Activated naive CD4-positive, alpha-beta T cell treated with anti-CD3 and anti-CD28 coated beads, Interleukin-2, amount 50 U/mL, for 16 hours (primary cell): ENCODE measurements at regions not wholly inside any gene's neighbourhood (a gene's known extent, or its start where the extent isn't known, plus 50 kb on each side); places are given as distances from the start of the nearest gene placed in this dataset.
"Not testable (repeated sequence)": the region's sequence is repeated elsewhere in the genome, so short reads cannot be mapped to it uniquely, and the experiment has no call there.

Source experiments
- DNase-seq: peaks from one replicate; pipeline ENCODE4 v3.0.0-alpha.2; 2020

DNA sequence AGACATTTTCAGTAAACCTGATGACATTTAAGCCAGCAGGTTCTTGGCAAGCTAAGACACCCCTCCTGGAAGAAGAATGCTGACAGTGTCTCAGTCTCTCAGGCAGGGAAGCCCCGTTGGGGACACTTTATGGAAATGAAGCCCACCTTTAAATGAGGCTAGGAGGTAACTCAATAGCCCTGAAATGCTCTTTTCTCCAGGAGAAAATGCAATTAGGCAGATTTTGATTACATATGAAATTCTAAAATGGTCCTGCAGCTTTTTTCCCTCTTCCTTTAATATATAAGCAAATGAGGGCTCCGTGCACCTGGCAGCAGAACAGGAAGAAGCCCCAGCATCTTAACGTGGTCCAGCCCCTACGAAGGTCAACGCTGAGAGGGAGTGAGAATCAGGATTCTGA, 65.8 kb upstream of the CHST15 start:
- DNase-seq = no peak

DNA sequence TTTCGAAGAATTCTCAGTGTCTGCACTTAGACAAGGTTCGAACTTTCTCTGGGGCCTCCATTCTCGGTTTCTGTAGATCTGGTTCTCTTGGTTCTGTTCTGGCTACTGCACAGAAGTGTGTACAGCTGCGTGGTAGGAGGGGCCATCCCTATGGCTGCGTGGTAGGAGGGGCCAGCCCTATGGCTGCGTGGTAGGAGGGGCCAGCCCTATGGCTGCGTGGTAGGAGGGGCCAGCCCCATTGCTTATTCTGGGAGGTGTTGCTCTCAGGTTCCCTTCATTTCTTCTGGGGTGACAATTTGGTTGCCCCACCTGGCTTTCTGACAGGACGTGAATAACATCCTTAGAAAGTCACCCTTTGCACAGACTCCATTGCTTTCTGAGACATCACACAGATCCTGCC, 65.2 kb upstream of the CHST15 start:
- DNase-seq = no peak

DNA sequence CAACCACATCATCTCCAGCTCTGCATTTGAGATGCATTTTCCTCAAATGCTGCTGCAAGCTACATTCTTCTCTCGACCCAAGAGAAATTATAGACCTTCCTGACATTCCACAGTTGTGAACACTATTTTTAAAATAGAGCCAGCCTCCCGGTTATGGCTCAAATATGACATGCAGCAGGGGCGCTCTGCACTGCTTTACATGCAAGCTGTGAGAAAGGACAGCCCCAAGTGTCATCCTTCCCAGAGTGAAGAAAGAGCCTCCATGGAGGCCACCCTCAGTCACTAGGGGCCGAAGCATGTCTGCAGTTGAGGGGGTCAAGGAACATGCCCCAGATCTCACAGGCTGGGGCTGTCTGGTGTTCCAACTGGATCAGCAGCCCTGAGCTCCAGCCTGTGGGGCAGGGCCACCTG, 63.9 kb upstream of the CHST15 start:
- no peak for DNase-seq

DNA sequence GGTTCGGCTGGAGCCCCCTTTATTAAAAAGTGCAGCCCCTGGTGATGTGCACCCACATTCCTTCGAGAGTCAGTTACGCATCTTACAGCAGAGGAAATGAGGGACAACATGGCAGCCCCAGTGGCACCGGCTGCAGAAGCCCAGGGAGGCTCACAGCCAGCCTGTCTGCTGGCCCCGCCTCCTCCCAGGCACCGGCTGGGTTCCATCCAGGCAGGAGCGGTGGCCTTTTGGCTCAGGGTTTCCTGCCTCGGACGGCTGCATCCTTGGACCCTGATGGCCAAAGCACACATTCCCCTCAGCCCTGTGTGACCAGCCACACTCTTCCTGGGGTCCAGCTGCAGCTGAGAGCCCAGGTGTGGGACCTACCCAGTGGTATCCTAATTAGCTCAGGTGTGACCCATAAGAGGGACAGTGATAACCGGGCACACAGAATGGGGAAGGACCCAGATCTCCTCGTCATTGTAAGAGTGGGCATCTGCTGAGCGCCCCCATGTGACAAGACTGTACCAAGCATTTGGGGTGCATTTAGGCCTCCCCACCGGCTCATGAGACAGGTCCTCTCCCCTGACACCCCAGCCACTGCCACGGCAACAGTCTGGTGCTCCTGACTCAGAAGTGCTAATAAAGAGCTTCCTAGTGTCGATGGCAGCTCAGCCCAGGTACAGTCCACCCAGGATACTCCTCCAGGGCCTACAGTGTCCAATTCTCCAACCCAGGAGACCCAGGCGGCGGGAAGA, 63.3 kb upstream of the CHST15 start:
- DNase-seq = no peak

DNA sequence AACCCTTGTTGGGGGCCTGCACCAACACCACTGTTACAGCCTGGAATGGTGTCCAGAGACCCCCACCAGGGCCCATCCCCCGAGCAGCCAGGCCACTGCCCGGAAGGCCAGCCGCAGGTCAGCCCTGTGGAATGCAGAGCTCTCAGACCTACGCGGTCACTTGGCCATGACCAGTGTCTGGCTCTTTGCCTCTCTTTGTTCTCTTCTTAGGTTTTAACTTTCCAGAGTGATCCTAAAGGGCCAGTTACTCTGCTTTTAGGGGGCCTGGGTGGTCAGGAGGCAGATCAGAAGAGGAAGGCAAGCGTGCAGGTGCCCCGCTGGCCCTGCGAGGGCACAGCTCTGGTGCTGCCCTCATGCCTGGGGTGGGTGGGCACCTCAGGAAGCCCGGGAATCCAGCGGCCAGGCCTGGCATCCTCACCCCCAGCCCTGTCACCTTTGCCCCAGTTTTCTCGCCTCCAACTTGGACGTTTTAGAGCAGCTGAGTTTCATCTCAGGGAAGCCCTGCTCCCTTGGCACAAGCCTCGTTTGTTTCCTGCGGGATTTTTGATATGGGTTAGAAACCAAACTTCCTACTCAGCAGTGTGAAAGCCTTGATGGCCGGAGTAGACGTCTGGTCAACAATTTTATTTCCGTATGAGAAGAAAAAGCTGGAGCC, 62.5 kb upstream of the CHST15 start:
- DNase-seq = no peak

DNA sequence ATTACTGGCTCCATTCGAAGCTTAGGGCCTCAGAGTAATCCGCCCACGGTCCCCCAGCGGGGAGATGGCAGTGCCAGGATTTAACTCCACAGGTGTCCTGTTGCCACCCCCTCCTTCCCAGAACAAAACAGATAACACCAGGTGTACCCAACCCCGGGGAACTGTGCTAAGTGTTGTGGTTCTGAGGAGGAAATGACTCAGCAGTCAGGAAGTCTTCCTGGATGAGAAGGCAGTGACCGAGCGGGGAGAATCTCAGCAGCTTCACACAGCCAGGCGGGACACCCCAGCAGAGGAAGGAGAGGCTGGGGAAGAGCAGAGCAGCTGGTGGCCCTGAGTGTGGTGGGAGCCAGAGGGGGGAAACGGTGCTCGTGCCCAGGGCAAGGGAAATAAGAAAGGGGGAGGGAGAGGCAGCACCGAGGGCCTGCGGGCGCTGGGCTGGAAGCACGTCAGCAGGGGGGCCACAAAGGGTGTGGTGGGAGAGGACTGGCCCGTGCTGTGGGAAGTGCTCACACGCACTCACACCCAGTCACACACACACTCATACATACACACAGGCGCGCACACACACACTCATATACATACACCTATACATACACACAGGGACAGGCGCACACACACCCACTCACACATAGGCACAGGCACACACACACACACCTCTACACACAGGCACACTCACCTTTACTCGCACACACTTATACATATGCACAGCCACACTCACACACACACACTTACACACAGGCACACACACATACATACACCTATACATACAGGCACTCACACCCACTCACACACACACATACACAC, 59.8 kb upstream of the CHST15 start:
- DNase-seq = peak; percentile 19

DNA sequence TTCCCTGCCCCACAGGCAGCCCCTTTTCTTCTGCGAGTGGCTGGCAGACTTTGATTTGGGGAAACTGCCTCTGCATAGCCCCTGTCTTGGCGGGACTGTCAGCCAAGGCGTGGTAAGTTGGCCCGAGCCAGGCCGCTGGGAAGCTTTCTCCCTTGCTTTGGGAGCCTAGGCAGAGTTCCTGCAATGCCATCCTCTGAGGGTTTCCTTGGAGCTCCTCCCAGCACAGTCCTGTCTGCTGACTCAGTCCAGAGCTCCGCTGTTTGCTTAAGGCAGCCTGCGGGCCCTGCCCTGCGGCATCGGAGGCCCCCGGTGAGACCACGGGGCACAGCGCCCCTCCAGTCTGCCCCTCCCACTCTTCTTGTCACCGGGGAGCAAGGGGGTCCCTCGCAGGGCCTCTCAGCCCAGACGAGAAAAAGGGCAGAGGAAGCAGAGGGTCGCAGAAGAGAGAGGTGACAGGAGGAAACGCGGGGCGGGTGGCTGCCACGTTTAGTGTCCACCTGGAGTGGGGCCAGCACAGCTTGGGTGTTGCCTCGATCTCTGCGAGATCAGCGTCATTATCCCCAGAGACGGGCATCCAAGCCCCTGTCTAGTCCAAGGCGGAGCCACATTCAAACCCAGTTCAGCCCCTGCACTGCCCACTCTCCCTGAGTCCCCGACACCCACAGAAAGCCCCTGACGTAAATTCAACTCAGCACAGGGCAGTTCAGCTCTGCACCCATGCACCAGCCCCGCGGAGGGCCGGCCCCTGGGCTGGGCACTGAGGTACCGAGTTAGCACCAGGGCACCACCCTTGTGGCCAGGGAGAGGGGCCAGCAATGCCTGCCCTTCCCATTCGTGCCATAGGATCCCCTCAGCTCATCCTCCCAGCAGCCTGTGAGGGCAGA, 59.0 kb upstream of the CHST15 start:
- no peak for DNase-seq

DNA sequence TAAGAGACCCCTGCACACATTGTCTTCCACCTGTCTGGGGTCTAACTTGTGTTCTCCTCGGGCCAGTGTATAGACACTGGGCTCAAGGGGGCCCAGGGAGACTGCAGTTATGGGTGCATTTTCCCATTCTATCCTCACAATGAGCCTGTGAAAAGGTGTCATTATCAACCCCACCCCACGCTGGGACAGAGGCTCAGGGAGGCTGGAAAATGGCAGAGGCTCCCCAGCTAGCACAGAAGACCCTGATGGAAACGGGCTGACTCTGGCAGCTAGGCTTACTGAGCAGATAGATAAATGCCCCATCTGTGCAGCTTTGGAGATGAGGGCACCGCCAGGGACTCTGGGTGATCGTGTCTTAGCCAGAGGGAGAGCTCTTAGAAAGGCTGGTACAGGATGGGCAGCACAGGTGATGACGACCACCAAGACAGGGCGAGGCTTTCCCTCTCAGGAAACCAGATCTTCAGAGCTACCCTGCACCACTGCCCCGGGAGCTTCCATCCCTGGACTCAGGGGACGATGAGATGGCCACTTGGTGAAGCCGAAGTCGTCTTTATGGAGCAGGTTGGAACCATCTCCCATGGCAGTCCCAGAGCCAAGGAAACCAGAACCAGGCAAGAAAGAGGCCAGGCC, 58.2 kb upstream of the CHST15 start:
- DNase-seq = no peak

DNA sequence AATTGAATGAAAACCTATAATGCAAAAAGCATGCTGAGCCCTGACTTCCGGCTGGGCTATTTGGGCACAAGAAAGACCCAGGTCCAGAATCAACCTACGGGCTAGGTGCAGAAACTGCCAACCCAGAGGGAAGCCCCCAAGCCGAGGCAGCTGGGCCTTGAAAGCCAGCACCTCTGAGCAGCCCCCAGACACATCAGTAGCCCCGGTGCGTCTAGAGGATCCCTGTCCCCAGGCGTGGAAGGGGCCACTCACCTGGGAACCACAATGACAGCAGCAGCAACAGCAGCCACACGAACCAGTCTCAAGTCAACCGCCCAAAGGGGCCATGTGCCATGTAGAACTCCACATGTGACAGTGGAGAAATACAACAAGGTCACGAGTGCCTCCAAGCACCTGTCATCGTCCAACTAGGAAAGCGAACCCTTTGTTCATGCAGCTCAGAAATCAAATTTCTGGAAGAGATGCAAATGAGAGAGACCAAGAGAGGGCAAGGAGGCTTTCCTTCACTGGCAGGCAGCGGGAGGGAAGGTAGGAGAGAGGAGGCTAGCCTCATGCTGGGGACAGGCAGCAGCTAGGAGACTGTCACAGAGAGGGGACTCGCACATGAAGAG, 57.5 kb upstream of the CHST15 start:
- no peak for DNase-seq

DNA sequence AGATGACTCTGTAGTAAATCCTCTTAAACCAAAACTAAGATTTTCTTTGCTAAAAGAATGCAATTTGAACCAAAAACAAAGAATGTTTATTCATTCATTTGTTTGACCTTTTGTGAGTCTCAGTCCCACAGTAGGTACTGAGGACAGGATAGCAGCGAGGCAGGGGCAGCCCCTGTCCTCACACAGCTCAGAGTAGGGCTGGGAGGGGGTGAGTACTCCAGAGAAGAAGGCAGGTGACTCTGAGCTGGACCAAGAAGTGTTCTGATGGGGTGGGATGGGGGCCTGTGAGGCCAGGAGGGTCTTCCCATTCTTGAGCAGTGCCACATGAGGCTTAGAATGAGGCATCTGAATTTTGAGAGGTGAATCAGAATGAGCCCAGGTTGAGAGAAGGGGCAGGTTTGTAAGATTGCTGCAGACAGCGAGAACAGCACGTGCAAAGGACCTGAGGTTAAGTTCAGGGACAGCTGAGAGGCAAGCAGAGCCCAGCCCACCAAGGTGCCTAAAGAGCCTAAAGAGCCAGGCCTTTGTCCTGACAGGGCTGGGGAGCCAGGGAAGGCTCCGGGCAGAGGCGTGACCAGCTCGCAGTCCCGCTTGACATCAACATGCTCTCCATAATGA, 56.9 kb upstream of the CHST15 start:
- no peak for DNase-seq

DNA sequence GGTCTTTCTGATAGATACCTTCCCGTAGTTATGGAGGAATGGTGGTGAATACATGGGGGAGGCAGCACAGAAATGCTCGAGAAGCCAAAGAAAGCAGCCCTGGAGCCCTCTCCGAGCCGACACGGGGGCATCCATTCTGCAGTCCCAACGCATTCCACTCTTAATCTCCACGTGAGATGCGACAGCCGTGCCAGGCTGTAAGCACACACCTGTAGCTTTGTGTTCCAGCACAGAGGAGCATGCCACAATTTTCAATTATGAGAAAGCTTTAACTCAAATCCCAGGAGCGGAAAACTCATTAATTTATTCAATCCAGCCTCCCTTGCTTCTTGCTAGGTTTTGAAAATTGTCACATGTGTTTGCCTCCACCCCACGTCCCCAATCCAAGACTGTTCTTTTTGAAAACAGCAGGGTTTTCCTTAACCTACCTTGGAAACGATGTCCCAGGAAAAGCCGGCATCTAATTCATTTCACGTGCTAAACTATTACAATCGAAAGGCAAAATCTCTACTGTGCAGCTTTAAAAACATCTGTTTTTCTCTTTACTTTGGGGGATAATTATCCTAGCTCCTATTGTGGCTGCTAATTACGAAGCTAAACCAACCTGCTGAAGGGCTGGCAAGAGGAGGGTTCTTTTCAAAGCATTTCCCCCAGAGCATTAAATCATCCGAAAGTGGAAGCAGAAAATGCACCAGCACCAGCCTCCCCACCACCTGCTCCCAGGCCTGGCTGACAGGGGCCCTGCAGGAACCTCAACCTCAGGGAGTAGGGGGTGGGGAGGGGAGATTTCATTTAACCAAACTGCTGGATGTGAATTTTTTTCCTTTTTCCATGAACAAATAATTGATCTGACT, 56.0 kb upstream of the CHST15 start:
- no peak for DNase-seq

DNA sequence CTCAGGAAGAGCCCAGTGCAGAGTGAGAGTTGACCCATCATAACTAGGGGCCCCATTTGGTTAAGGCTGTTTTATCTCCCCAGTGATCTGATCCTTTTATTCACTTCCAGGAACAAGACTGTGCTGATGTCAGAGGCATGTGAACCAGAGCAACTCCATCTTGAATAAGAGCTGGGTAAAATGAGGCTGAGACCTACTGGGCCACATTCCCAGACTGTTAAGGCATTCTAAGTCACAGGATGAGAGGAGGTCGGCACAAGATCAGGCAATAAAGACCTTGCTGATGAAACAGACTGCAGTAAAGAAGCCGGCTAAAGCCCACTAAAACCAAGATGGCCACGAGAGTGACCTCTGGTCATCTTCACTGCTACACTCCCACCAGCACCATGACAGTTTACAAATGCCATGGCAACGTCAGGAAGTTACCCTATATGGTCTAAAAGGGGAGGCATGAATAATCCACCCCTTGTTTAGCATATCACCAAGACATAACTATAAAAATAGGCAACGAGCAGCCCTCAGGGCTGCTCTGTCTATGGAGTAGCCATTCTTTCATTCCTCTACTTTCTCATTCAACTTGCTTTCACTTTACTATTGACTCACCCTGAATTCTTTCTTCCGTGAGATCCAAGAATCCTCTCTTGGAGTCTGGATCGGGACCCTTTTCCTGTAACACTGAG, 55.3 kb upstream of the CHST15 start:
- DNase-seq = not testable (repeated sequence)

DNA sequence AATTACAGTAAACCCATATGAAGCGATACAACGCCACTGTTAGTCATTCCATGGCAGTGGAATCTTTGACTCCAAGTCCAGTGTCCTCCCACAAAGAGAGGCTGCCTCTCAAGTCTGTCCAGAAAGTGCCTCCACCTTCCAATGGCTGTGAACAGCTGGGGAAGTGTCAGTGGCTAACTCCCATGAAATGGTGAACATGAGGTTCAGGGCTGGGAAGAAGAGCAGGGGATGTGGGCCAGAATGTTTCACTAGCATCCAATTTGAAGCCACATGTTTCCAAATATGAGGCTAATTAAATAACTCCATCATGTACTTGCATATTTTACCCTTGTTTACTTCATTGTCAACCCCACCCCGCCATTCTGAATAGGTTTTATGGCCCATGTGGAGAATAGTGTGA, 53.1 kb upstream of the CHST15 start:
- no peak for DNase-seq

DNA sequence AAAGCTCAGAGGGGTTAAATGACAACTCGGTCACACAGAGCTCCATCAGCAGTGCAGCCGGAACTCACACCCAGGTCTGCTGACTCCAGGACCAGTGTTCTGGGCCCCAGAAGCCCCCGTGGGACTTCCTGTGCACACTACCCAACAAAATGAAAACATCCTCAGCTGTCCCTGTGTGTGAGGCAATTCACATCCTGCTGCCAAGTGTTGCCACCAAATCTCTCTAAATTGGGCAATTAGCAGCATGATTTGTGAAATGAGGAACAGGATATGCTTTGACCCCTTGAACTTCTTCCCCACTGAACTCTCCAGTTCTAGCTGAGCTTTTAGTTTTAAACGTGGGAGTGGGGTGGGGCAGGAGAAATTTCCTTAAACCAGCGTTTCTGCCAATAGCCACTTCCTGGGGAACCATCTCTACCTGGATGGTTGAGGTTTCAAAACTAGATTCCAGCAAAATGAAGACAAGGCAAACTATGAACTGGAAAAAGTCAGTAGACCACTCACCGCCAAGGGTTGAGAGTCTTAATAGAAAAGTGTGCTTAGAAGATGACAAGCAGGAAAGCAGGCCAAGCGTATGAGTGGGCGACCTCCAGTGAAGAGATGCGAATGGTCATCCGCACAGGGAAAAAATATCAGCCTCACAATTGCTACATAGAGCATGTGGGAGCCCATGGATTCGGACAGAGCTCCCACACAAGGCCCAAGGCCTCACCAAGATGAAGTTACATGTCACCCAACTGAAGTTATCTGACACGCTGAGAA, 51.9 kb upstream of the CHST15 start:
- no peak for DNase-seq

DNA sequence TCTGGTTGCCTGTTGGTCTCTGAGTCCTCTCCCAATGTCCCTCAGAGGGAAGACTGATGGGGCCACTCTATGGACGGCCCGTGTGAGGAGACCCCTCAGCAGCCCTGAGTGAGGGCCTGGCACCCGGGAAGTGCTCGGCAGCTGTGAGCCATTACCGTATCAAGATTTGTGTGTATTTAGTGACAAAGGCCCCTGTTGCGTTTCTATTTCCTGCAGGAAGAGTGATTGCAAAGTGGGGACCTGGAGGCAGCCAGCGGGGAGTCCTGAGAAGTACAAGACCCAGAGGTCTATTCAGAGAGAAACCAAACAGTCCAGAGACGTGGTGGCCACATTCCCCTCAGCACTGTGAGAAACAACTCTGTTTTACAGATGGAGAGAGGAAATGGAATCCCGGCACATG, 51.1 kb upstream of the CHST15 start:
- DNase-seq = no peak

DNA sequence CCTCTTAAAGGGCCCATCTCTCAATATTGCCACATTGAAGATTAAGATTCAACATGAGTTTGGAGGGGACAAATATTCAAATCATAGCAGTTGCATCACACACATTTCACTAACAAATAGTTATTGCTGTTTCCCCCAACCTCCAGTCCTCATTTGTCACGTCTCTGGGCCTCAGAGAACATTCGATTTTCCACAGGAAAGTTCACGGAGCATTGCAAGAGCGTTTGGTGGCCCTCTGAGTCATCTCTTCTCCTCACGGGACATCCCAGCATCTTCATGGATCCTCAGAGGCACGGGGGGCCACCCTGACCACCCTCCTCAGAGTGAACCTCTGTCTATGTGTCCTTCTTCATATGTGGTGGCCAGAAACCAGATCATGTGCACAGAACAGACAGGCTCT, 50.3 kb upstream of the CHST15 start:
- DNase-seq = no peak
